Stomach (tissue), 4 donors: ENCODE measurements at regions not wholly inside any gene's neighbourhood (a gene's known extent, or its start where the extent isn't known, plus 50 kb on each side); places are given as distances from the start of the nearest gene placed in this dataset.
"Not testable (repeated sequence)": the region's sequence is repeated elsewhere in the genome, so short reads cannot be mapped to it uniquely, and the experiment has no call there.

ENCODE experiments used
- POLR2A ChIP-seq, 4 donors: fragments of 450-650 bp; IDR thresholded peaks; one replicate each; pipeline ENCODE4 v1.6.1; 2016; ENCODE audit warnings: antibody characterized with exemption in 4 of 4, control low read depth in 2 of 4, mild to moderate bottlenecking in 1 of 4, moderate library complexity in 1 of 4
- TF ChIP-seq, protein P1 (sequence below), 7 experiments: fragments of 450-650 bp in 4 of 7; fragments of 200-600 bp in 3 of 7; sonication (generic) in 3 of 7; IDR thresholded peaks; one replicate each; pipeline ENCODE4 v1.5.1; 2016 to 2019; ENCODE audit warnings: antibody characterized with exemption in 7 of 7, control low read depth in 2 of 7, mild to moderate bottlenecking in 1 of 7

DNA sequence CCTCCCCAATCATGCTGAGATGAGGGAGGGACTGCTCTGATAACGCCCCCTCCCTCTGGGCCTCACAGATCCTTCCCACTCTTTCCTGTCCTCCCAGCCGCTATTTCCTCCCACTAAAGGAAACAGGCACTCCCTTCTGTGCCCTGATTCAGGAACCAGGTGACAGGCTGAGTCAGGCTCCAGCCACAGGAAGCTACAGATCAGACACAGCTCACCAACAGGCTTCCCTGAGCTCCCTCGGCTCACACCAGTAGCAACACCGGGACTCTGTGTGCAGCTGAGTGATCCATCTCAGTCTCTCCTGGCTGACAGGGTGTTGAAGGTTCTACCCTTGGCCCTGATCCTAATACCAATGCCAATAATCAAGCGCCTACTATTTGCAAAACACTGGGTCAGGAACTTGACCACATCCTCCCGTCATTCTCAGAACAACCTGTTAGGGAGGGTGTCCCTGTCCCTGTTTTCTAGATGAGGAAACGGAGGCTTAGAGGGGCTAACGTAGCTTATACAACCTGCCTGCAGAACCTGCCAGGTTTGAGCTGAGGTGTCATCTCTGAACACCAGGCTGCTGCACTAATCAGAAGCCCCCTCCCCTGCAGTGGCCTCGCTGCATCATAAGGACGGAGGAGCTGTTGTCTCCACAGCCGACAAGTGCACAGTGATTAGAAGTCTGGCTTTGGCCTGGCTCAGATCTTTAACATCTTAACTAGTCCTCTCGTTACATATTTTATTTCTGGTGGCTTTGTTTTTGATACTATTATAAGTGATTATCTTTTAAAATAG lies 126.3 kb downstream of the LRRC37A3 start:
- TF ChIP-seq, protein P1, sequence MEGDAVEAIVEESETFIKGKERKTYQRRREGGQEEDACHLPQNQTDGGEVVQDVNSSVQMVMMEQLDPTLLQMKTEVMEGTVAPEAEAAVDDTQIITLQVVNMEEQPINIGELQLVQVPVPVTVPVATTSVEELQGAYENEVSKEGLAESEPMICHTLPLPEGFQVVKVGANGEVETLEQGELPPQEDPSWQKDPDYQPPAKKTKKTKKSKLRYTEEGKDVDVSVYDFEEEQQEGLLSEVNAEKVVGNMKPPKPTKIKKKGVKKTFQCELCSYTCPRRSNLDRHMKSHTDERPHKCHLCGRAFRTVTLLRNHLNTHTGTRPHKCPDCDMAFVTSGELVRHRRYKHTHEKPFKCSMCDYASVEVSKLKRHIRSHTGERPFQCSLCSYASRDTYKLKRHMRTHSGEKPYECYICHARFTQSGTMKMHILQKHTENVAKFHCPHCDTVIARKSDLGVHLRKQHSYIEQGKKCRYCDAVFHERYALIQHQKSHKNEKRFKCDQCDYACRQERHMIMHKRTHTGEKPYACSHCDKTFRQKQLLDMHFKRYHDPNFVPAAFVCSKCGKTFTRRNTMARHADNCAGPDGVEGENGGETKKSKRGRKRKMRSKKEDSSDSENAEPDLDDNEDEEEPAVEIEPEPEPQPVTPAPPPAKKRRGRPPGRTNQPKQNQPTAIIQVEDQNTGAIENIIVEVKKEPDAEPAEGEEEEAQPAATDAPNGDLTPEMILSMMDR (IDR thresholded peaks at IDR 0.05), result not testable (repeated sequence)
- not testable (repeated sequence) for TF ChIP-seq POLR2A (IDR thresholded peaks at IDR 0.05)
